H1 (cell line): ENCODE measurements at regions not wholly inside any gene's neighbourhood (a gene's known extent, or its start where the extent isn't known, plus 50 kb on each side); places are given as distances from the start of the nearest gene placed in this dataset.

Source experiments
- HDAC2 ChIP-seq, 2 experiments: fragments of 300-600 bp in 1 of 2; sonication (generic) in 1 of 2; IDR thresholded peaks; 2 replicates each; pipeline ENCODE4 v1.6.1; 2011 to 2012; ENCODE audit warnings: low read depth in 2 of 2, low read length in 2 of 2, mild to moderate bottlenecking in 2 of 2, moderate library complexity in 2 of 2, borderline replicate concordance in 1 of 2, inconsistent platforms in 1 of 2
- KDM4A ChIP-seq: IDR thresholded peaks from one replicate; pipeline ENCODE4 v1.7.1; 2012; ENCODE audit warnings: low read depth, mild to moderate bottlenecking, moderate library complexity, low read length, inconsistent platforms; ENCODE audit not compliant: severe bottlenecking
- TAF1 ChIP-seq: IDR thresholded peaks from 2 replicates; pipeline ENCODE4 v1.6.1; 2011; ENCODE audit warnings: mild to moderate bottlenecking, low read depth, low read length

DNA sequence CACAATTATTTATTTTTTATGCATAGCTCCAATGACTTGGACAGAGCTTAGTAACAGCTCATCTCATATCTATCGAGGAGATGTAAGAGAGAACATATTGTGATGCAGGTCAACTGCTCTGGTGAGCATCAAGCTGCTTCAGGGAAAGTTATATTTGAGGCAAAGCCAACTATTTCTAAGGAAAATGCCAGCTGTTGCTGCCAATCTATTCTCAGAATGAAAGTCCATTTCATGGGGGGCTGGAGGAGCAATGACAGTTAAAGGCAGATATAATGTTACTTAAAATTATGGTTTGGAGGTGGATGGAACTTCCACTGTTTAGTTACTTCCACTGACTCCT is 424.8 kb downstream of the KIF20B start (continued):
- TF ChIP-seq TAF1 (no peak), KDM4A (no peak), HDAC2 (IDR thresholded peaks at IDR 0.05; ENCODE audit: borderline replicate concordance in 1 of 2, low read depth in 2 of 2, low read length in 2 of 2) (no peak)
